PC-3 (cell line): ENCODE measurements at regions not wholly inside any gene's neighbourhood (a gene's known extent, or its start where the extent isn't known, plus 50 kb on each side); places are given as distances from the start of the nearest gene placed in this dataset.

Source experiments
- ATAC-seq: fragments of 200-7000 bp; cut with Tn5 transposase; 2 replicates; pipeline ENCODE4 v1.9.1; 2020; ENCODE audit warnings: mild to moderate bottlenecking, moderate library complexity
- BruUV-seq: library from RNA; stranded (reverse); fragments of 400-500 nt; replicated peaks from 2 replicates; lab custom pipeline; 2021; lab: Mats Ljungman, UMichigan
- CTCF ChIA-PET: fragments of 300-600 bp; sonication (Branson Sonifier 250); formaldehyde crosslinking; loops from one replicate; lab custom pipeline; 2022; ENCODE audit warnings: antibody characterized with exemption; lab: Charles Lee
- POLR2A ChIA-PET: fragments of 300-600 bp; sonication (Branson Sonifier 250); formaldehyde crosslinking; loops from one replicate; lab custom pipeline; 2022; ENCODE audit warnings: antibody characterized with exemption; ENCODE audit not compliant: unreplicated experiment; lab: Charles Lee
- DNase-seq: peaks from one replicate; pipeline ENCODE4 v3.0.0-alpha.2; 2015
- H2AFZ ChIP-seq: fragments of 300-600 bp; sonication (generic); 2 replicates; pipeline ENCODE4 v1.6.0; 2016; ENCODE audit warnings: antibody characterized with exemption, low read length
- H3F3A ChIP-seq: fragments of 300-600 bp; sonication (generic); one replicate; pipeline ENCODE4 v1.6.0; 2017; ENCODE audit warnings: antibody characterized with exemption, low read length, control low read depth, mild to moderate bottlenecking; ENCODE audit not compliant: unreplicated experiment
- H3K27ac ChIP-seq: fragments of 300-600 bp; sonication (generic); 2 replicates; pipeline ENCODE4 v1.5.1; 2016; ENCODE audit warnings: mild to moderate bottlenecking, low read length
- H3K27me3 ChIP-seq: fragments of 300-600 bp; sonication (generic); 2 replicates; pipeline ENCODE4 v1.6.1; 2016; ENCODE audit warnings: low read length, mixed read lengths
- H3K36me3 ChIP-seq: fragments of 300-600 bp; sonication (generic); 2 replicates; pipeline ENCODE4 v1.6.1; 2016; ENCODE audit warnings: low read depth, mixed run types, low read length, mixed read lengths
- H3K4me1 ChIP-seq: fragments of 300-600 bp; sonication (generic); 2 replicates; pipeline ENCODE4 v1.5.1; 2016; ENCODE audit warnings: low read length; ENCODE audit not compliant: insufficient read depth
- H3K4me2 ChIP-seq: fragments of 300-600 bp; sonication (generic); 2 replicates; pipeline ENCODE4 v1.6.0; 2016; ENCODE audit warnings: low read length
- H3K4me3 ChIP-seq: fragments of 300-600 bp; sonication (generic); 2 replicates; pipeline ENCODE4 v1.5.1; 2016; ENCODE audit warnings: mild to moderate bottlenecking, low read length, mixed read lengths
- H3K79me2 ChIP-seq: fragments of 300-600 bp; sonication (generic); 2 replicates; pipeline ENCODE4 v1.6.1; 2017; ENCODE audit warnings: low read length, mixed read lengths
- H3K9ac ChIP-seq: fragments of 300-600 bp; sonication (generic); 2 replicates; pipeline ENCODE4 v1.6.0; 2016; ENCODE audit warnings: mild to moderate bottlenecking, low read length
- H3K9me2 ChIP-seq: fragments of 300-600 bp; sonication (generic); replicated peaks from 2 replicates; pipeline ENCODE4 v1.6.1; 2016; ENCODE audit warnings: mixed run types, low read length, mixed read lengths
- H3K9me3 ChIP-seq: fragments of 300-600 bp; sonication (generic); 2 replicates; pipeline ENCODE4 v1.6.1; 2016; ENCODE audit warnings: low read length, mixed read lengths
- H4K20me1 ChIP-seq: fragments of 300-600 bp; sonication (generic); 2 replicates; pipeline ENCODE4 v1.6.1; 2016; ENCODE audit warnings: low read length, mixed read lengths
- CTCF ChIP-seq: fragments of 300-600 bp; sonication (generic); conservative IDR thresholded peaks from 2 replicates; pipeline ENCODE4 v1.5.1; 2017; ENCODE audit warnings: antibody characterized with exemption, low read depth, mild to moderate bottlenecking, low read length
- EZH2 ChIP-seq: fragments of 300-600 bp; sonication (generic); IDR thresholded peaks from one replicate; pipeline ENCODE4 v1.6.1; 2017; ENCODE audit warnings: antibody characterized with exemption, mild to moderate bottlenecking, low read length; ENCODE audit not compliant: unreplicated experiment
- EZH2phosphoT487 ChIP-seq: fragments of 300-600 bp; sonication (generic); IDR thresholded peaks from 2 replicates; pipeline ENCODE4 v1.6.1; 2018; ENCODE audit warnings: mild to moderate bottlenecking, antibody characterized with exemption, low read length, borderline replicate concordance
- intact Hi-C: fragments of 100-400 bp; cut with micrococcal nuclease; formaldehyde crosslinking; loops from 2 replicates; pipeline ENCODE4 v1.9.0; 2023

- TF ChIP-seq EZH2 (no peak), CTCF (no peak), EZH2phosphoT487 (no peak)
- ChIA-PET POLR2A (no interaction called here), CTCF (no interaction called here)
- no peaks in the 10 kb centered on the region for H3K4me1 ChIP-seq
- H3K4me2 ChIP-seq, result no peak overlapping the region
- H4K20me1 ChIP-seq, result no peaks in the 10 kb centered on the region
- H3K27ac ChIP-seq, result no peak overlapping the region
- DNase-seq (no peak), ATAC-seq (no peak)
- H3K9me2 ChIP-seq, result no peaks in the 10 kb centered on the region
- H3F3A ChIP-seq, result no peaks in the 10 kb centered on the region
- BruUV-seq, result no TSS peak
- intact Hi-C loops, result no loop called here
- H3K27me3 ChIP-seq, result no peaks in the 10 kb centered on the region
- no peaks in the 10 kb centered on the region for H3K36me3 ChIP-seq
- H3K9ac ChIP-seq, result no peak overlapping the region
- no peak overlapping the region for H3K4me3 ChIP-seq
- H2AFZ ChIP-seq, result no peak overlapping the region
- no peaks in the 10 kb centered on the region for H3K9me3 ChIP-seq
- H3K79me2 ChIP-seq, result no peaks in the 10 kb centered on the region
These were observed 189.3 kb upstream of the GALNT5 start for GRCh38 chr2:157068237-157068636.

GRCh38 chr2:157075924-157076323 is 181.6 kb upstream of the GALNT5 start:
- Histone ChIP-seq H3K4me1 (no peaks in the 10 kb centered on the region), H3K9me2 (no peaks in the 10 kb centered on the region), H3K4me3 (no peak overlapping the region), H3K9ac (no peak overlapping the region), H2AFZ (no peak overlapping the region), H3K27me3 (no peaks in the 10 kb centered on the region), H3F3A (no peaks in the 10 kb centered on the region), H3K79me2 (no peaks in the 10 kb centered on the region), H3K9me3 (no peaks in the 10 kb centered on the region), H4K20me1 (no peaks in the 10 kb centered on the region), H3K36me3 (no peaks in the 10 kb centered on the region), H3K4me2 (no peak overlapping the region), H3K27ac (no peak overlapping the region)
- no peak for TF ChIP-seq EZH2phosphoT487
- no peak for TF ChIP-seq EZH2
- no peak for TF ChIP-seq CTCF
- ChIA-PET POLR2A (no interaction called here), CTCF (no interaction called here)
- no peak for DNase-seq
- intact Hi-C loops, result no loop called here
- BruUV-seq, result no TSS peak
- ATAC-seq, result no peak

- Histone ChIP-seq H3K27ac (no peak overlapping the region), H3K27me3 (no peaks in the 10 kb centered on the region), H3K4me2 (no peak overlapping the region), H3K36me3 (no peaks in the 10 kb centered on the region), H3K9ac (no peak overlapping the region), H3F3A (no peaks in the 10 kb centered on the region), H2AFZ (no peak overlapping the region), H4K20me1 (no peaks in the 10 kb centered on the region), H3K79me2 (no peaks in the 10 kb centered on the region), H3K9me3 (no peaks in the 10 kb centered on the region), H3K9me2 (no peaks in the 10 kb centered on the region), H3K4me3 (no peak overlapping the region), H3K4me1 (no peaks in the 10 kb centered on the region)
- DNase-seq (no peak), ATAC-seq (no peak)
- ChIA-PET CTCF (no interaction called here), POLR2A (no interaction called here)
- intact Hi-C loops, result no loop called here
- TF ChIP-seq CTCF, result no peak
- BruUV-seq, result no TSS peak
These were observed 180.9 kb upstream of the GALNT5 start for GRCh38 chr2:157076526-157077161.
